GM12878 (cell line): ENCODE measurements at regions not wholly inside any gene's neighbourhood (a gene's known extent, or its start where the extent isn't known, plus 50 kb on each side); places are given as distances from the start of the nearest gene placed in this dataset.

Source experiments
- ATAC-seq: fragments of 200-7000 bp; cut with Tn5 transposase; 3 replicates; pipeline ENCODE4 v1.9.1; 2020; ENCODE audit warnings: mild to moderate bottlenecking, moderate library complexity
- BruUV-seq: library from RNA; stranded (reverse); fragments of 400-500 nt; replicated peaks from 2 replicates; lab custom pipeline; 2021; lab: Mats Ljungman, UMichigan
- CTCF ChIA-PET: fragments of 300-600 bp; sonication (Branson Sonifier 250); formaldehyde crosslinking; extraction: SDS; loops from one replicate; lab custom pipeline; 2021; ENCODE audit warnings: inconsistent platforms; lab: Yijun Ruan, JAX
- POLR2A ChIA-PET: fragments of 350-600 bp; formaldehyde crosslinking; extraction: SDS; loops from one replicate; lab custom pipeline; 2021; ENCODE audit warnings: inconsistent platforms; lab: Charles Lee
- RAD21 ChIA-PET: fragments of 300-600 bp; sonication (Branson Sonifier 250); formaldehyde crosslinking; loops from one replicate; lab custom pipeline; 2023; ENCODE audit warnings: antibody characterized with exemption; ENCODE audit not compliant: unreplicated experiment; lab: Charles Lee
- SMC1A ChIA-PET: fragments of 300-600 bp; sonication (Branson Sonifier 250); formaldehyde crosslinking; loops from one replicate; lab custom pipeline; 2023; ENCODE audit not compliant: unreplicated experiment, uncharacterized antibody; lab: Charles Lee
- DNase-seq: peaks from one replicate; pipeline ENCODE4 v3.0.0-alpha.2; 2011; ENCODE audit warnings: low read depth, low spot score
- FAIRE-seq: peaks from 3 replicates; lab custom pipeline; 2011; peaks lifted over from hg19 to GRCh38; lab: Jason Lieb, UNC
- H2AFZ ChIP-seq: 2 replicates; pipeline ENCODE4 v1.6.0; 2011; ENCODE audit warnings: low read depth, low read length, control low read depth; ENCODE audit not compliant: control insufficient read depth
- H3K27ac ChIP-seq: 2 replicates; pipeline ENCODE4 v1.5.1; 2011; ENCODE audit warnings: control low read depth; ENCODE audit not compliant: control insufficient read depth, insufficient read depth
- H3K27me3 ChIP-seq, 2 experiments: replicated peaks in 1 of 2; 2 replicates each; pipeline versions ENCODE4 v1.6.0 to v1.6.1; 2011; ENCODE audit warnings: low read length in 1 of 2; ENCODE audit not compliant: control insufficient read depth in 2 of 2, insufficient read depth in 2 of 2
- H3K36me3 ChIP-seq, 2 experiments: 2 replicates each; pipeline ENCODE4 v1.5.1; 2011; ENCODE audit warnings: low read length in 1 of 2; ENCODE audit not compliant: control insufficient read depth in 2 of 2, insufficient read depth in 2 of 2
- H3K4me1 ChIP-seq: 2 replicates; pipeline ENCODE4 v1.6.1; 2011; ENCODE audit warnings: mild to moderate bottlenecking, low read length, moderate library complexity, mixed read lengths; ENCODE audit not compliant: control insufficient read depth, insufficient read depth
- H3K4me2 ChIP-seq: 2 replicates; pipeline ENCODE4 v1.6.0; 2011; ENCODE audit warnings: control low read depth; ENCODE audit not compliant: control insufficient read depth, insufficient read depth
- H3K4me3 ChIP-seq: fragments of 200-600 bp; sonication (generic); 2 replicates; pipeline ENCODE4 v1.5.1; 2016
- H3K79me2 ChIP-seq: 2 replicates; pipeline ENCODE4 v1.6.0; 2011; ENCODE audit warnings: low read length; ENCODE audit not compliant: control insufficient read depth, insufficient read depth
- H3K9ac ChIP-seq: 2 replicates; pipeline ENCODE4 v1.8.0; 2011; ENCODE audit warnings: low read length, control low read depth, mixed read lengths; ENCODE audit not compliant: control insufficient read depth, insufficient read depth
- H3K9me3 ChIP-seq: replicated peaks from 3 replicates; pipeline ENCODE4 v1.5.1; 2011; ENCODE audit warnings: mild to moderate bottlenecking, low read length; ENCODE audit not compliant: control insufficient read depth, insufficient read depth
- H4K20me1 ChIP-seq: 2 replicates; pipeline ENCODE4 v1.6.0; 2011; ENCODE audit not compliant: control insufficient read depth, insufficient read depth
- FOS ChIP-seq: IDR thresholded peaks from 3 replicates; pipeline ENCODE4 v1.6.1; 2011; ENCODE audit warnings: borderline replicate concordance; ENCODE audit not compliant: insufficient read length; ENCODE audit errors: extremely low read depth
- POLR2A ChIP-seq: IDR thresholded peaks from 2 replicates; pipeline ENCODE4 v1.6.1; 2011; ENCODE audit warnings: low read depth, mild to moderate bottlenecking, low read length
- RAD21 ChIP-seq: IDR thresholded peaks from 2 replicates; pipeline ENCODE4 v1.6.1; 2011; ENCODE audit warnings: mild to moderate bottlenecking, low read depth, low read length, moderate library complexity; ENCODE audit not compliant: insufficient read depth
- RB1 ChIP-seq: fragments of 450-650 bp; formaldehyde crosslinking; IDR thresholded peaks from 2 replicates; pipeline ENCODE4 v1.6.1; 2017; ENCODE audit warnings: mild to moderate bottlenecking, borderline replicate concordance
- WGBS: methylation state at CpG from one replicate; pipeline ENCODE4 v1.1.6; 2016; ENCODE audit warnings: low lambda C conversion rate; ENCODE audit not compliant: insufficient replicate concordance, insufficient coverage; ENCODE audit errors: missing lambda C conversion rate; 5-methylcytosine and 5-hydroxymethylcytosine counted together
- in situ Hi-C: fragments of 300-500 bp; cut with MboI; formaldehyde crosslinking; loops from 9 replicates; pipeline ENCODE4 v1.14.3; 2018; ENCODE audit warnings: mixed read lengths
- intact Hi-C: fragments of 100-400 bp; cut with micrococcal nuclease; formaldehyde crosslinking; loops from one replicate; pipeline ENCODE4 v1.14.2; 2022; ENCODE audit not compliant: unreplicated experiment
- TF ChIP-seq, protein P1 (sequence below): fragments of 450-650 bp; conservative IDR thresholded peaks from 2 replicates; pipeline ENCODE4 v1.6.1; 2017; ENCODE audit warnings: mild to moderate bottlenecking, moderate library complexity
- TF ChIP-seq, protein P2 (sequence below): fragments of 450-650 bp; IDR thresholded peaks from 2 replicates; pipeline ENCODE4 v1.6.1; 2016; ENCODE audit warnings: mild to moderate bottlenecking, moderate library complexity, borderline replicate concordance

- TF ChIP-seq RAD21: no peak
- TF ChIP-seq, protein P1, sequence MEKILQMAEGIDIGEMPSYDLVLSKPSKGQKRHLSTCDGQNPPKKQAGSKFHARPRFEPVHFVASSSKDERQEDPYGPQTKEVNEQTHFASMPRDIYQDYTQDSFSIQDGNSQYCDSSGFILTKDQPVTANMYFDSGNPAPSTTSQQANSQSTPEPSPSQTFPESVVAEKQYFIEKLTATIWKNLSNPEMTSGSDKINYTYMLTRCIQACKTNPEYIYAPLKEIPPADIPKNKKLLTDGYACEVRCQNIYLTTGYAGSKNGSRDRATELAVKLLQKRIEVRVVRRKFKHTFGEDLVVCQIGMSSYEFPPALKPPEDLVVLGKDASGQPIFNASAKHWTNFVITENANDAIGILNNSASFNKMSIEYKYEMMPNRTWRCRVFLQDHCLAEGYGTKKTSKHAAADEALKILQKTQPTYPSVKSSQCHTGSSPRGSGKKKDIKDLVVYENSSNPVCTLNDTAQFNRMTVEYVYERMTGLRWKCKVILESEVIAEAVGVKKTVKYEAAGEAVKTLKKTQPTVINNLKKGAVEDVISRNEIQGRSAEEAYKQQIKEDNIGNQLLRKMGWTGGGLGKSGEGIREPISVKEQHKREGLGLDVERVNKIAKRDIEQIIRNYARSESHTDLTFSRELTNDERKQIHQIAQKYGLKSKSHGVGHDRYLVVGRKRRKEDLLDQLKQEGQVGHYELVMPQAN: no peak
These were observed 299.8 kb downstream of the TSHZ3 start (continued) for GRCh38 chr19:31049431-31049830.

DNA sequence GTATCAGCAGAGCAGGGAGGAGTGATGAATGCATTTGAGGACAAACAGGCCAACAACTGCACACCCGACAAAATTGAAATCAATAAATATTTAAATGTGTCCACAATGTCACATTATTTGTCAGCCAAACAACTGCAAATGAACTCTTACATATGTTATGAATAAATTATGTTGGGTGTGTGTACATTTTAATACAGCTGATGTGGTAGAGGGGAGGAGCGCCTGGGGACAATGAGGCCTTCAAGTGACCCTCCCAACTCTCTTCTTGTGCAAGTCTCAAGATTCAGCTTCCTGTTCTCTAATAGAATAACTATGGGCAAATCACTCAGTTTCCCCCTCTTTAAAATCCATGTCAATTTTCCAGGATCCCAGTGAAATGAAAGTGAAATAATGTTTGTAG lies 303.2 kb downstream of the TSHZ3 start:
- ChIA-PET SMC1A (no interaction called here), POLR2A (no interaction called here), CTCF (no interaction called here), RAD21 (no interaction called here)
- DNase-seq (no peak), ATAC-seq (no peak), FAIRE-seq (no peak)
- Histone ChIP-seq H3K9me3 (no peaks in the 10 kb centered on the region; the same call in 2 of the 3 replicates), H3K4me2 (no peak overlapping the region), H3K27ac (no peak overlapping the region), H2AFZ (no peak overlapping the region), H3K9ac (no peak overlapping the region), H3K4me3 (no peak overlapping the region), H3K27me3 (no peaks in the 10 kb centered on the region), H3K4me1 (no peaks in the 10 kb centered on the region), H3K79me2 (no peaks in the 10 kb centered on the region), H3K36me3 (no peaks in the 10 kb centered on the region), H4K20me1 (no peaks in the 10 kb centered on the region)
- BruUV-seq: no TSS peak
- intact Hi-C loops (no loop called here), in situ Hi-C loops (no loop called here)
- whole genome bisulfite sequencing: 38% methylated on average over 2 of the region's 2 CpGs
- TF ChIP-seq RB1 (no peak), POLR2A (no peak), FOS (no peak)
- TF ChIP-seq, protein P2, sequence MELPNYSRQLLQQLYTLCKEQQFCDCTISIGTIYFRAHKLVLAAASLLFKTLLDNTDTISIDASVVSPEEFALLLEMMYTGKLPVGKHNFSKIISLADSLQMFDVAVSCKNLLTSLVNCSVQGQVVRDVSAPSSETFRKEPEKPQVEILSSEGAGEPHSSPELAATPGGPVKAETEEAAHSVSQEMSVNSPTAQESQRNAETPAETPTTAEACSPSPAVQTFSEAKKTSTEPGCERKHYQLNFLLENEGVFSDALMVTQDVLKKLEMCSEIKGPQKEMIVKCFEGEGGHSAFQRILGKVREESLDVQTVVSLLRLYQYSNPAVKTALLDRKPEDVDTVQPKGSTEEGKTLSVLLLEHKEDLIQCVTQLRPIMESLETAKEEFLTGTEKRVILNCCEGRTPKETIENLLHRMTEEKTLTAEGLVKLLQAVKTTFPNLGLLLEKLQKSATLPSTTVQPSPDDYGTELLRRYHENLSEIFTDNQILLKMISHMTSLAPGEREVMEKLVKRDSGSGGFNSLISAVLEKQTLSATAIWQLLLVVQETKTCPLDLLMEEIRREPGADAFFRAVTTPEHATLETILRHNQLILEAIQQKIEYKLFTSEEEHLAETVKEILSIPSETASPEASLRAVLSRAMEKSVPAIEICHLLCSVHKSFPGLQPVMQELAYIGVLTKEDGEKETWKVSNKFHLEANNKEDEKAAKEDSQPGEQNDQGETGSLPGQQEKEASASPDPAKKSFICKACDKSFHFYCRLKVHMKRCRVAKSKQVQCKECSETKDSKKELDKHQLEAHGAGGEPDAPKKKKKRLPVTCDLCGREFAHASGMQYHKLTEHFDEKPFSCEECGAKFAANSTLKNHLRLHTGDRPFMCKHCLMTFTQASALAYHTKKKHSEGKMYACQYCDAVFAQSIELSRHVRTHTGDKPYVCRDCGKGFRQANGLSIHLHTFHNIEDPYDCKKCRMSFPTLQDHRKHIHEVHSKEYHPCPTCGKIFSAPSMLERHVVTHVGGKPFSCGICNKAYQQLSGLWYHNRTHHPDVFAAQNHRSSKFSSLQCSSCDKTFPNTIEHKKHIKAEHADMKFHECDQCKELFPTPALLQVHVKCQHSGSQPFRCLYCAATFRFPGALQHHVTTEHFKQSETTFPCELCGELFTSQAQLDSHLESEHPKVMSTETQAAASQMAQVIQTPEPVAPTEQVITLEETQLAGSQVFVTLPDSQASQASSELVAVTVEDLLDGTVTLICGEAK: no peak
